GM18498 (cell line): ENCODE measurements at regions not wholly inside any gene's neighbourhood (a gene's known extent, or its start where the extent isn't known, plus 50 kb on each side); places are given as distances from the start of the nearest gene placed in this dataset.
A peak's percentile ranks its signal among the peaks of the same experiment; 100 is the strongest.

Experiments
- ATAC-seq: cut with Tn5 transposase; IDR thresholded peaks from one replicate; pipeline ENCODE4 v1.9.1; 2021; ENCODE audit warnings: mild to moderate bottlenecking, moderate library complexity; ENCODE audit not compliant: unreplicated experiment

DNA sequence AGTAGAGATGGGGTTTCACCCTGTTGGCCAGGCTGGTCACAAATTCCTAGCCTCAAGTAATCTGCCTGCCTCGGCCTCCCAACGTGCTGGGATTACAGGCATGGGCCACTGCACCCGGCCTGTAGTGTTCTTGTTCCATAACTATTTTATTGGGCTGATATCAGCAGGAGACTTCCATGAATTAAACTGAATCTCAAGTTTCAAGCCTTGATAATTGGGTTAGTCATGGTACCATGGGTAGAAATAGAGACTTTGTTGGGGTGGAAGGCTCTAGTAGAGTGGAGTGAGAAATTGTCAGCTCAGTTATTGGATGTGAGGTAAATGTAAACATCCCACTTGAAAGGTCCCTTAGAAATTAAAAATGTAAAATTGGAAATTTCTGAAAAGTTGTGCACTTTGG is 419.1 kb downstream of the ADGRL2 start:
- ATAC-seq: no peak

DNA sequence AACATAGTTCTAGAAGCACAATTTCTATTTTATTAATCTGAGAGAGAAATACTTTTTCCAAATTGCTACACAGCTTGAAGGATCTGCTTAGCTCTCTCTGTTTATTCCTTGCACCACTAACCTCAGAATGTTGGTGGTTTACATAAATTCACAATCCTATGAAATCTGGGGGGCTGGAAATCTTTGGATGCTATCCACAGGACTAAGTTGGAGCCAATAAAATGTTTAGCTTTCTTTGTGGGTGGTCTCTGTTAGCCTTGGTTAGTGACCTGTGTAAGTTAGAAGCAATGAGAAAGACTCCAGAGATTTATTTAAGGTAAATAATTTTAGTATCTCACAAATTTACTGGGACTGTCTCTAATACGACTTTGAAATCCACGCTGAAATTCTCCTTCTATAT is 418.1 kb downstream of the ADGRL2 start:
- ATAC-seq: no peak

DNA sequence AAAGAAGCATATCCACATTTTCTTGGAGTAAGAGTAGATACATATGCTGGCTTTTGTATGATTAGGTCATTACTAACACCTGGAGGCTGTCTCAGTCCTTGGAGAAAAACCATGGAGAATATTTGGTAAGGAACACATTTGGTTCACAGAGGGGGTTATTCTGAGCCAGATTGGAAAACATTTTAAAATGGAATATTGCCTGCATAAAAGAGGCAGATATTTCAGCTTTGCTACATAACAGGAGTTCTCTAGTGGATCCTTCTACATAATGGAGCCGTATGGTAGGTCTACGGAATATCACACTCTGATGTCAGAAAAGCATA is 415.1 kb downstream of the ADGRL2 start:
- ATAC-seq: no peak

DNA sequence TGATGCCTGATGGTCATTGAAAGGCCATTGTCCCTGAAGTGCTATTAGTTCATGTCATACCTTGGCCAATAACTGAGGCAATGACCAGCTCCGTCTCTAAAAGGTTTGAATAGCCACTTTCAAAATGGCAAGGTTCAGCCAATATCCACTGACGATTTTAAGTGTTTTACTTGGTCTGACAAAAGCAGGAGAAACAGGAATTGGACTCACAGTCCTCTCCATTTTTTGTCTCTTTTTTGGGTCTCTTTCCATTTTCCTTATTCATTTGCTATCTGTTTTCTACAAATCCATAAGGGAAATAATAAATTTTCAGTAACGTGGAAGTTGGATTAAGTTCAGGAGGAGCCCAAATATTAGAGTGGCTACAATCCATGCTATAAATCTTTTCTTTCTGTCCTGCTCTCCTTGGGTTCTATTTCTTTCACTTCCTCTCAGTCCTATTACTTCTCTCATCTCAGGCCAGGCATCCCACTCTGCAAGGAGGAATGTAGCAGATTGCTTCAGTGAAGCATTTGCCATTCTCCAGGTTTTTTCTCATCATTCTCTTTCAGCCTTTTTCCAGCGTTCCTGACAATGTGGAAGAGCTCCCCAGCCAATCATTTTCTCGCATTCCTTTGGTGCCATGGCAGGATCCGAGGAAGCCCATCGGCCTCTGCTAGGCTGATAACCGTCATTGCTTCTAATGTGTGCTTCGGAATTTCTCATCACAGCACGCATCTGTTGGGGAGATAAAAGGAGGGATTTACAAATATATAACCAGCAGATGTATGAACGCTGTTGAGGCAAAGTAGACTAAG is 414.5 kb downstream of the ADGRL2 start:
- no peak for ATAC-seq

DNA sequence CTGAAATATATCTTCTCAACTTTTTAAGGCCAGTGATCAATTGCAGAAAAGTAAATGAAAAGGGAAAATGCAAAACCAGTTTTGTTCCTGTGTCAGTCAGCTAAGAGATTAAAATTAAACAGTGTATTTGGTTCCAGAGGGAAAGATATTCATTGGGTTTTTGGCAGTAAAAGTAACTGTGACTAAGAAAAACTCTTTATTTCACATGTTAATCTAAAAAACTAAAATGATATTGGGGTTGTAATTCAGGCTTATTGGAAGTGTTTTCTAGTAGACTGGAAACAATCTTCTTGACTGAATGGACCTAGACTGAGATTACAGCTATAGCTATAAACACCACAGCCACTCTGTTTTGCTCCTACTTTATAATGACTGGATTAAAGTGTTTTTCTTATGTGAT is 413.9 kb downstream of the ADGRL2 start:
- no peak for ATAC-seq

DNA sequence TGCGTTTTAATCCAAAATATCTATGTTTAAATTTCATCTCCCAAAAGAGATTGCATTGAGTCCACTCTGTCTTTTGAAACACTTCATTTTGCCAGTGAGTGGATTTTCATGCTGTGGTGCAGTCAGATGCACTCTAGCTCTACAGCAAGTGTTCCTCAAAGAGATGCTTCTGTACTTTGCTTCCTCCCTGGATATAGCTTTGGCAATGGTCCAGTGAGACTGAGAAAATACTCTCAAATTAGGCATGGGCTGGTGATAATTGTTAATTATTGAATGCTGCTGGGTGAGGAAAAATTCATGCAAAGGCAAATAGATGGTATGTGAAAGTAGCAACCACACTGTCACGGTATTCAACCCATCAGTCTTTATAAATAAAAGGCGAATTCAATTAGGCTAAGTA is 396.9 kb downstream of the ADGRL2 start:
- no peak for ATAC-seq

DNA sequence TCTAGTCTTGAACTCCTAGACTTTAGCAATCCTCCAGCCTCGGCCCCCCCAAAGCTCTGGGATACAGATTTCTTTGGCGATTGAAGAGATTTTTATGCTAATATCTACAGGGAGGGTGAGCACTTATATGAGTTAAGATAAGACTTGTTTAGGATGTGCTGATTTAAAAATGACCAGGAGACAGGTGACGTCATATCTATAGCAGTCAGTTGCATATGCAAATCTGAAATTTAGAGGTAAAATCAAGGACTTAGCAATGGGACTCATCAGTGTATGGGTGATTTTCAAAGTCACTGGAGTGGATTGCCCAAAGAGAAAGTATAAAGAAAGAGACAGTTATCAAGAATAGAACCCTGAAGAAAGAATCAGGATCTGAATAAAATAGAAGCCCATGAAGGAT is 394.5 kb downstream of the ADGRL2 start:
- ATAC-seq: no peak

DNA sequence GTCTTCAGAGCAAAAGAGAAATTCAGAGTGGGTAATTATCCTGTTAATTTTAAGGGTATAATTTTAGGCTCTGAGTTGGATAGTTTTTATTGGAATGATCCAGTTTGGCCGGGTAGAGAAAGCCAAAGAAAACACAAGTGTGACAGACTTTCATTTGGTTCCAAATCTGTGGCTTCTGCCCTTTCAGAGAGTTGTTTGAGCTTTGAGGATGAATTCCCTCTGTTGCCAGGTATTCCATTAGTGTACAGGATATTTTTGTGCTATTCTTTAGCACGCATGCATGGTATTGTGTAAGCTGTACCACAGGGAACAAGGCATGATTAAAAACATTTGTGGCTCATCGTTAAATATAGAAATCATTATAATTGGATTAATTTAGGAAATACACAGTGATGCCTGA is 384.4 kb downstream of the ADGRL2 start:
- ATAC-seq: no peak

DNA sequence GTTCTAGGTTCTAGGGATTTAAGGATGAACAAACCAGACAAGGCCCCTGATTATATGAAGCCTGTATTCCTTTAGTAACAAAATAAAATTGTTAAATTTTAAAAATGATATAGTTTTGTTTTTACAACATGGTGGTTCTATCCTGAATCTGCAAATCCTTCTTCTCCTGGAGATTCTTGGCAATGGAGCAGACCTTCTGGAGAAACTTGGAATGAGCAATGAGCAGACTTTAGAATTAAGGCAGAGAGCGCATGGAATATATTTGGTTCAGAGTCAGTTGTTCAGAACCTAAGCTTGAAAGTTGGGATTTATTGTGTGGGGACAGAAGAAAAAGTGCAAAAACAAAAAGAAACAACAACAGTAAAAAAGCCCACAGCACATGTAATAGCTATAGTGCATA is 381.1 kb downstream of the ADGRL2 start:
- no peak for ATAC-seq

DNA sequence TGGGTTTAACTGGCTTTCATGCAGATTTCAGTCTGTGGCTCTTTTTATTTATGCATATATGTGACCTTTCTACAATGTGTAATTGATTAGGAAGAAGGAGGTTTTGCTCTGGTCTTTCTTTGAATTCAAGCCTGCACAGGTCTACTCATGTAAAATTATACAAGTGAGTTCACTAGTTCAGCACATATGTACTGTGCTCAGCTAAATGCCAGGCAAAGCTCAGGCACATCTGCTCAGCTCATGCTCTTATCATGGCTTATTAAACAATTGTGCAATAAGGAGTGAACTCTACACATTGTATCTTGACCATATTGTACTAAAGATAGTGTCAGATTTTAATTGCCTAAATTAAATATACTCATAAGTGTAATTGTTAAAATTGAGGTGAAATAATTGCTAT is 378.4 kb downstream of the ADGRL2 start:
- no peak for ATAC-seq

DNA sequence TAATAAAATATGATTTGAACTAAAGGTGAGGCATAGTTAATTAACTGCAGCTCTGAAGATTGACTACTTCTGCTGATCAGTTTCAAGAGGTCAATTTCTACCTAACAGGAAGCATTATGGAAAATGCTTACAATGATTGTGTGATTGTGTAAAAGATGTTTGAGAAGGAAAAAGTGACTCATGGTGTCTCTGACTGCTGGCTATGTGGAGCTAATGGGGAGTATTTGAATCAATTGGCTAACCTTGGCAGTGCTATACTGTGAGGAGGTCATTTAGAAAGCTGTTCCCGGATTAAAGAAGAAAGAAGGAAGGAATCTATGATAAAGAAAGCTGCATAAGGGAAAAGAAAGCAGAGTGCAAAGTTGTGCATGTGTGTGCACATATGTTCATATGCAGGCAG is 376.5 kb downstream of the ADGRL2 start:
- ATAC-seq: no peak

DNA sequence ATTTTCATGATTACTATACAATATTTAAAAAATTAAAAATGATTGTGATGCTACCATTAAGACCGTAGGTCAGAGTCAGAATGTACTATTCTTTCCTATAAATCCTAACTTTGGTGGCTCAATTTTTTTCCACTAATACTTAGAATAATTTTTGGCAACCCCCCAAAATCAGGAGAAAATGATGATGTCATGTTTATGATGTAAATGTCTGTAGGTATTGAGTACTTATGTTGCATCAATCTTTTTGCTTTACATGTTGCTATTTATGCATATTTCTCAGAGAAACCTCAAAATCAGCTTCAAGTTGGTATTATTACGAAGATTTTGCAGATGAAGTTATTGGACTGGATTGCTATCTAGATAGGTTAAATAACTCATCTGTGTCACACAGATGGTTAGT is 371.2 kb downstream of the ADGRL2 start:
- ATAC-seq: no peak

DNA sequence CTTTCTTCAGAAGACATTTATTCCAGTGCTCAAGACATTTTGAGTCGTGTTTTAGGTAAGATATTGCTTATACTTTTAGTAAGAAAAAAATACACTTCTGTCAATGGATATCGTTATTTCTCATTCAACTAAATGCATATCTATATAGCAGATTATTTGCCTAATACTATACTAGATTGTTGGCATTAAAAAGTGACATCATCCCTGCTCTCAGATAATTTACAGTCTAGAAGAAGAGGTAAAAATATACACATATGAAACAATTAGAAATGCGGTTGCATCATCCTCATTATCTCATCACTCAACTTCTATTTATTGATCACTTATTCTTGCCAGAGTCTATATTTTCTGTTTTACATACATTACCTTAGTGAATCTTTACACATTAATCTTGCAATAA is 367.7 kb downstream of the ADGRL2 start:
- no peak for ATAC-seq

DNA sequence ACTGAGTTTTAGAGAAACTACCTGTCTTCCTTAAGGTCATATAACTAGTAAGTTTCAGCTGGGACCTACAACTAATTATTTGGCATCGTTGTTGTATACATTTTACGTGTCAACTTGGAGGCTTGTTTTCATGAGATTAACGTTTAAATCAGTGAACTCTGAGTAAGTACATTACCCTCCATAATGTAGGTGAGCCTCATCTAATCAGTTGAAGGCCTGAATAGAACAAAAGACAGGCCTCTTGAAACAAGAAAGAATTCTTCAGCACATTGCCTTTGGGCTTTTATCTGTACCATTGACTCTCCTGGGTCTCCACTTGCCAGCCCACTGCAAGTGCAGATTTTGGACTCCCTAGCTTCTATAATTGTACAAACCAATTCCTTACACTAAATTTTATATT is 364.6 kb downstream of the ADGRL2 start:
- no peak for ATAC-seq

DNA sequence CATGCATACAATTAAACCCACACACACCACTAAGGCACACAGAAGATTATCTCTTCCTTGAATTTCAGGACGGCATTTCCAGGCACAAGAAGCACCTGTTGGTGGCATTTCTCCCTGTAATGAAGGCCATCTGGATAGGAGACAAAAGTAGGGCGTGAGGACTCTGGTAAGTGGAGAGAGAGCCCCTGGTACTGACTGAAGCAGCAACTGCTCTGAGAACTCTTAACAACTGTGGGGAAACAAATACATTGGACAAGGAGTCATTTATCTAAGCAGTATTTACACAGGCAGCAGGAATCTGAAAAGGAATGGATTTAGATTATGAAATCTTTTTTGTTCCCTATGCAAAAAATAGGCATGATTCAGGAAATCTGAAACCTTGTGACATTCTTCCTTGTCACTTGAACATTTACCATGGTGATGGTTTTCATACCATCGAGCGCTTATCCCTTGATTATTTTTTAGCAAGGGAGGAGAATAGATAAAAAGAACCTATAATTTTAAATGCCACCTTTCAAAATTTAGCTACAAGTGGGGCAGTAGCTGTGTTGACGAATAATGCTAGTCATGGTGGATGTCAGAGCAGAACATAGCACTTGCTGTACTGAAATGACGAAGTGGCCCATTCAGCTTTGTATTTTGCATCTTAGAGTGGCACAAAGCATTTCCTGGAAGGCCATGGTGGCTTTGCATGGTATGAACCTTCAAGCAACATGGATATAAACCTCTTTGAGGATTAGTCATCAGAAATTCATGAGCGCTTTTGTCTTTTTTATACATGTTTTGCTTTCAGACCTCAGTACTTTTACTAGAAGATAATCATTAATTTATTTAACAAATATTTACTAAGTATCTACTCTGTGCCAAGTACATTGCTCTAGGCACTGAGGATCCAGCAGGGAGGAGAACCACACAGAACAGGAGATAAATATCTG is 362.0 kb downstream of the ADGRL2 start:
- no peak for ATAC-seq

DNA sequence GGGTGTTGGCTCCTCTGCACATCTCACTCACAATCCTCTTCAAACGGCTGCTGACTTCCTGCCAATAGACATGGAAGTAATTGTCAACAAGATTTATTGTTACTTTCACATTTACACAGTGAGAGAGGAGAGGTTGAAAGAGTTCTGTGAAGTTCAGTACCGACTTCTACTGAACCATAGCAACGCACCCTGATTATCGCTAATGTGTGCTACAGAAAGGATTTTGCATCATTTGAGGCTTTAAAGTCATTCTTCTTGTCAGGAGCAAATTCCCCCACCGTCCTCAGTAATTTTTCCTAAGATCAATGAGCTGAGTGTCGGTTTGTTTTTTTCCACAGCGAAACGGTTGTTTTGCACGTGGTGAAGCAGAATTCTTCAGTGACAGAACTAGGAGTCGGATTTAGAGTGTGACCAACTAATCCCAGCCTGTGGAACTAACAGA is 361.0 kb downstream of the ADGRL2 start:
- peak; percentile 71 for ATAC-seq

DNA sequence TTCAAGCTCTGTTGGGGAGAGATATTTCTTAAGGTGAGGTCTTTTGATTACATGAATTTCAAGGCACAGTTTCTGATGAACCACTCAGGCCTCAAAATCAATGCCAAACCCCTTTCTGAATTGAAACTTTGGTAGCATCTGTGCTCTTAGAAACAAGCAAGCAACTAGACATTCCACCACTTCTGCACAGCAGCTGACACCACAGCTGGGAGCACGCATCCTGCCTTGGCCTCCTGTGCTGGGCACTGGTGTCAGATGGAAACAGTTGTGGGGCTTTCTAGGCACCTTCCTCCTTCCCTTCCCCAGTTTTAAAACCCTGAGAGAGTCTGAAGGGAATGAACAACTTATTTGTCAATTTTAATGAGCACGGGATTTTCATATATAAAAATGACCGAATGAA is 360.2 kb downstream of the ADGRL2 start:
- no peak for ATAC-seq

DNA sequence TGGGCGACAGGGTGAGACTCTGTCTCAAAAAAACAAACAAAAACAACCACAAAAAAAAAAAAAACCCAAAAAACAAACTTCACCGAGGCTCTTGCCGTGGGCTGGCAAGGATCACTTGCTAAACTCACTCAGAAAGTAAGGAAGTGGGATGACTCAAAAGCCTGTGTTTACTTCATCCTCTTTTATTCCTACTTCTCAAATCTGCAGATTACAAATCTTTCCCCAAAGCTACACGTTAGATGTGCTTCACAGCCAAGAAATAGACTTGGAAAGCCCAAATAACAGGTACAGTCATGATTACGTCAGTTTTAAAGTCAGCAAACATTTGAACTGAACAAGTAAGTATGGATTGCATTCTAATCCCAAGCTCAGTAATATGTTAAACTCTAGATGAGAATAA is 359.3 kb downstream of the ADGRL2 start:
- ATAC-seq: no peak

DNA sequence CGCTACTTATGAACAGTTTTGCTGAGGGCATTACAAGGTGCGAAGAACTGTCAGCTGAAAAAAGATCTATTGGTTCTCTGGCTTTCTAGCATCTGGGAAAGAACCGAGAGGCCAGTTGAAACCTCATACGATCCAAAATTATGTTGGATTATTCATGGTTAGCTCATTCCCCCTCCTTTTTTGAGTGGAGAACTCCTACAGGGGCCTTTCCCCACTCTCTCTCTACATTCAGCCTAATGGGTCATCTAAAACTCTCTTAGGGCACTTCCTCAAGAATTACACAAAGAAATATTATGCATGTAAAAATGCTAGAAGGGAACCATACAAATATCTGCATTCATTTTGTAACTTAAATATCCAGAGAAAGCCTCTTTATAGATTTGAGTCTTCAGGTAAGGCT is 358.2 kb downstream of the ADGRL2 start:
- no peak for ATAC-seq

DNA sequence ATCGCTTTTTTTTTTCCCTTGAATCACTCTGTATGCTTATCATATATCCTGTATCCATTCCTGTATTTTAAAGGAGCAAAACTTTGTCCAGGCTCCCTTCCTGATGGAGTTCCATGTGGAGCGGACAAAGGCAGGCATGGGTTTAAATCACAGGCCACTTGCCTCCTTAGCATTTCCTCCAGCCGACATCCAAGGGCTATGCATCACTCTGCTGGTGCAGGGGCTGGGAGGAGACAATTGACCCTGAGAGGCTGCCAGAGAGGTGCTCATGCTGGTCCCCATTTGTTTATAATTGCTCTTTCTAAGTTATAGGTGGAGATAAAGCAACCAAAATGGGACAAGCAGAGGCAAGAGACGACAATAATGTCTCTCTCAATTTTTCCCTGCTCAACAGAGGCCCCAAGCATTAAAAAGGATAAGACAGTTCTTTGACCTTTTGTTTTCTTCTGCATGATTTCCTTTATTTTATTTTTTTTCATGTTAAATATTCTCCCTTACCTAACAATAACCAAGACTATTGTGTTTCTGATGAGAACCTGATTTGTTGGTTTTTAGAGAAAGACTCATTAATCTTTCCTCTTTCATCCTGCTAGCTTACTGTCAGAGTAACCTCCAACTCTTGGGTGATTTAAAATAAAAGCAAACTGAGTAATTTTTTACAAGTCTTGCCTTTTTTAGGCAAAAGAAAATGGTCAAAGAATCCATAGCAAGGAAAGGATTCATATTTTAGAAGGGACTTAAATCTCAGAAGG is 353.7 kb downstream of the ADGRL2 start:
- ATAC-seq: no peak

DNA sequence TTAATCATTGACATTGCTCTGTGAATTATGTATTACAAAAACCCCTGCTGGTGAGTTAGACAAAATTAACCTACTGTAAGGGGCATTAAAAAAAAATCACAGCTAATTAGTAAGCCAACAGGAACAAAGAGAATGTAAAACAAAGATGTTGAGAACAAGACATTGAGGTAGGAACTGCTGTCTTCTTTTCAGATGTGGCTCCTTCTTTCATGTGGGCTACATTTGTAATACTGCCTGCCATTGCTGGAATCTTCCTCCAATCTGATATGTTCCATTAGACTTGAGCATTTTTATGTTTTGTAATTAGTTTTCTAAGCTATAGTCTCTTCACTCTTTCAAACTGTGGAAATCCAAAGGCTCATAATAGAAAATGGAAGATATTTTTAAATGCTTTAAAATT is 353.0 kb downstream of the ADGRL2 start:
- ATAC-seq: no peak

DNA sequence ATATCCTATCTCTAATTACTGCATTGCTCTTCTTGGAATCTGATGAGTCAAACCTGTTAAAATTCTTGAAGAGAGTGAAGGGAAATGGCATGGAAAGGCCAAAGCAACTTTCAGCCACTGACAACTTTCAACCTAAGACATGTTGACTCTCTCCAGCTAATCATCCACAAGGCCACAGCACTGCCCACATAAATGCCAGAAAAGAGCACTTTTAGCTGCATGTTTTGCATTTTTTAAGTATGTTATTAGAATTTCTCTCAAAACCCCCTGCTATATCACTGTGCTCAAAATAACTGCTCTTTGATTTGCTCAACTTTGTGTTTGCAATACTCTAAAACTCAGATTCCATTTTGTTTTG is 352.5 kb downstream of the ADGRL2 start:
- peak; percentile 64 for ATAC-seq
